WI38 (cell line): ENCODE measurements at regions not wholly inside any gene's neighbourhood (a gene's known extent, or its start where the extent isn't known, plus 50 kb on each side); places are given as distances from the start of the nearest gene placed in this dataset.

ENCODE experiments used
- H3K4me3 ChIP-seq: 2 replicates; pipeline ENCODE4 v1.5.1; 2011; ENCODE audit warnings: low read depth, mild to moderate bottlenecking, control low read depth, low read length
- TF ChIP-seq, protein P1 (sequence below): IDR thresholded peaks from 2 replicates; pipeline ENCODE4 v1.5.1; 2012; ENCODE audit warnings: low read depth, mild to moderate bottlenecking, control low read depth, low read length

DNA sequence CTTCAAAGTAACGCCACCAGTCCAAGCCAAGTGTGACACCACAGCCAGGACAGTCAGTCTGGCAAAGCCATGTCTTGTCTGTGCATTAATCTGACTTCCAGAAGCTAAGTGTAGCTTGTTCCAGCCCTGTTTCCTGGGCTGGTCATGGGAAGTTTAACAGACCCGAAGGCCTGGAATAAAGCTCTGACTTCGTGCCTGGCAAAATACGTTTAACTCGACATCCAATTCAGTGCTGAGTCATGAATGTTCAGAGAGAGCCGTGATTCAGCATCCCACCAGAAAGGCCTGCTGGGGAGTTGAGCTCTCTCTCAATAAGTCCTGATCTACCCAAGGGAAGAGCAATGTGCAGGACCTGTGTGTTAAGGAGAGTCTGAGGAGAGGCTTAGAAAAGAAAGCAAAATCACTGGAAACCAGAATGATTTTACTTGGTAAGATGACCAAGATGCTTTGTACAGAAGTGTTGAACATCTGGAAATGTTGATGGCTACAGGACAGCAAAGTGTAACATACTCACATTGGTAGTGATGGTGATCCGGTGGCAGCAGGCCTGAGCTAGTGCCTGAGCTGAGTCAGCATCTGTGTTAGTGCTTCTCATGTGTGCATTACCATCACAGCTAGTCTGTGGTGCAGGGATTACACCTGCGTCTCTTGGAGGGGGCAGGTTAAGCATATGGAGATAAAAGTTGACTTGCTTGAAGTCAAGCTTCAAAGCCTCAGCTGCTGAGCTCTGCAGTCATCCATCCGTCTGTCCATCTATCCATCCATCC is 743.7 kb upstream of the HS6ST1 start:
- TF ChIP-seq, protein P1, sequence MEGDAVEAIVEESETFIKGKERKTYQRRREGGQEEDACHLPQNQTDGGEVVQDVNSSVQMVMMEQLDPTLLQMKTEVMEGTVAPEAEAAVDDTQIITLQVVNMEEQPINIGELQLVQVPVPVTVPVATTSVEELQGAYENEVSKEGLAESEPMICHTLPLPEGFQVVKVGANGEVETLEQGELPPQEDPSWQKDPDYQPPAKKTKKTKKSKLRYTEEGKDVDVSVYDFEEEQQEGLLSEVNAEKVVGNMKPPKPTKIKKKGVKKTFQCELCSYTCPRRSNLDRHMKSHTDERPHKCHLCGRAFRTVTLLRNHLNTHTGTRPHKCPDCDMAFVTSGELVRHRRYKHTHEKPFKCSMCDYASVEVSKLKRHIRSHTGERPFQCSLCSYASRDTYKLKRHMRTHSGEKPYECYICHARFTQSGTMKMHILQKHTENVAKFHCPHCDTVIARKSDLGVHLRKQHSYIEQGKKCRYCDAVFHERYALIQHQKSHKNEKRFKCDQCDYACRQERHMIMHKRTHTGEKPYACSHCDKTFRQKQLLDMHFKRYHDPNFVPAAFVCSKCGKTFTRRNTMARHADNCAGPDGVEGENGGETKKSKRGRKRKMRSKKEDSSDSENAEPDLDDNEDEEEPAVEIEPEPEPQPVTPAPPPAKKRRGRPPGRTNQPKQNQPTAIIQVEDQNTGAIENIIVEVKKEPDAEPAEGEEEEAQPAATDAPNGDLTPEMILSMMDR = no peak
- no peak overlapping the region for H3K4me3 ChIP-seq

DNA sequence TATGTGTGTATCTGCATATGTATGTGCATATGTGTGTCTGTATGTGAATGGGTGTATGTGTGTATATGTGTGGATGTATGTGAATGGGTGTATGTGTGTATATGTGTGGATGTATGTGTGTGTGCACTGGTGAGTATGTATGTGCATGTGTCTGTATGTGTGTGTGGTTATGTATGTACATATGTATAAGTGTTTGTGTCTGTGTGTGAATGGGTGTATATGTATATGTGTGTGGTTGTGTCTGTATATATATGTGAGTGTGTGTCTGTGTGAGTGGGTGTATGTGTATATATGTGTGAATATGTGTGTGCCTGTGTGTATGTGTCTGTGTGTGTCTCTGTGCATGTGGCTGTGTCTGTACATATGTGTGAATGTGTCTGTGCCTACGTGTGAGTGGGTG is 748.4 kb upstream of the HS6ST1 start:
- no peak overlapping the region for H3K4me3 ChIP-seq
- TF ChIP-seq, protein P1 = no peak

DNA sequence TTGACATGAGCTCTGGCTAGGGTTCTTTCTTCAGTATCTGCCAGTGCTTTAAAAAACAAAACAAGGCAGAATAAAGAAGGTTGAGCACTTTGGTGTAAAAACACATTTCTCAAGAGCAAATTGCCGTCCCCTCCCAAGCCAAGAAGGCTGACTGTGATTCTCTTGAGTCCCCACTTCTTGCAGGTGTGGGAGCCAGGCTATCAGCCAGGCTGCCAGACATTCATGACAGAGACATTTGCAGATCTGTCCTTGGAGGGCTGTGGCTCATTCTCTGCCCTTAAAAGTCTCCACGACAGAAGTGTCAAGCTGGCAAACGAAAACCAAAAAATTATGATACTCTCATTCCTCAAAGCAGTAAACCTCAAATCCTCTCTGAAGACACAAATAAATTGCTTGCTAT is 749.3 kb upstream of the HS6ST1 start:
- H3K4me3 ChIP-seq = no peak overlapping the region
- TF ChIP-seq, protein P1 = no peak

DNA sequence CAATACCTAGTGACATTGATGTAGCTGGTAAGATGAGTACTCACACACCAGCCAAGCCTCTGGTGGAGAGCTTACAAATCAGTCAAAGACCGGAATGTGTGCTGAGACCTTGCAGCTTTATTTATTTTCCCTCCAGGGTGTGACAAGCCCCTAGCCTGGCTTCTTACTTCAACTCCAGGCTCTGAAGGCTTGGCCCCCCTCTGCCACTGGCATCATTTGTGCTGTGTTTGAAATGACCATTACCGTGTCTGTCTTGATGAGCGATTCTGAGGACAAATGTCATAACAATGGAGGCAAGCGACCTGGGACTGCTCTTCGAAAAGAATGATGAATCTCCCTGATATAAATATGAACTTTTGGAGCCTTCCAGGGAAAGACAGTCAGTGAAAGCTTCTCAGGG is 749.9 kb upstream of the HS6ST1 start:
- TF ChIP-seq, protein P1 = no peak
- H3K4me3 ChIP-seq = no peak overlapping the region

DNA sequence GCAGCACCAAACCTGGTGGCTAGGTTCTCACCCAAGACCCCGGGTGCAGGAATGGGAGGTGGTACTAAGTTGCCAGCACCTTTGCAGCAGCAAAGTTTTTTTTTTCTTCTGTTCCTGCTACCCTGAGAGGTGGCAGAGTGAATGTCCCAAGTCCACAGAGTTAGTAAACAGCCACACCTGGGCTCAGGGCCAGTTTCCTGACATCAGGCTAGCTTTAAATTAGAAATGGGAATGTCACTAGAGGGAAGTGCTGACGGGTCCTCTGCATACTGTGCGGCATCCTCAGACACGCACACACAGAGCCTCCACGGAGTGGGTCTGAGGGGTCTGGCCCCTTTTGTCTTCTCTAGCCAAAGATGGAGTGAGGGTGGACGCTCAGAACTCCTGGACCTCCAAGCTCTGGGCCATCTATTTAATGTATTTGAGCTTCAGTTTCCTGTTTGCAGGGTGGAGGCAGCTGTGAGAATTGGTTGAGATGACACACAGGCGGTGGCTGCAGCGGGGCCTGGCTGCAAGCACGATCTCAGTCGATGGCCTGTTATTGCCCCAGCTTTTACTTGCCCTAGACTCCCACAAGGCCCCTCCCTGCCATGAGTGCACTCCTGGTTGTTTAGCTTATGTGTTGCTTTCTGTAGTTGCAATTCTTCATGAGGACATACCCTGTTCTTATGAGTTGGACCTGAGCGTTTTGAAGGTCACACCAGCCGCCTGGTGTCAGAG is 751.4 kb upstream of the HS6ST1 start:
- TF ChIP-seq, protein P1 = no peak

DNA sequence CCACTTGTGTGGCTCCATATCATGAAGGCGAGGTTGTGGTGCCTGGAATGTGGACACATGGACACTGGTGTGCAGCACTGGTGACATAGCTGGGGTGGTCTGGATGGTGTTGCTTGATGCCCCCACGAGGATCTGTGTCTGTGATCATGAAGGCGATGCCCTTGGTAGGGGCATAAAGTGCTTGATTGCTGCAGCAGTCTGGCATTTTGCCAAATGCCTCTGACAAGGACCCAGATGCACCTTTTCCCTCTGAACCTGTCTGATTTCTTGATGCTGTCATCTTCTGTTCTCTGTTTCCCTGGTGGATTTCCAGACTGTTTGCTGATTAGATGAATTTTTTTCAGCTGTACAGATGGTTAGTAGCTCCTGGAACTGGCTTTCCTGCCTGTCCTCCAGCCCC is 752.0 kb upstream of the HS6ST1 start:
- no peak overlapping the region for H3K4me3 ChIP-seq
- TF ChIP-seq, protein P1 = no peak

More for the DNA sequence above, 751.4 kb upstream of the HS6ST1 start:
- no peak overlapping the region for H3K4me3 ChIP-seq

DNA sequence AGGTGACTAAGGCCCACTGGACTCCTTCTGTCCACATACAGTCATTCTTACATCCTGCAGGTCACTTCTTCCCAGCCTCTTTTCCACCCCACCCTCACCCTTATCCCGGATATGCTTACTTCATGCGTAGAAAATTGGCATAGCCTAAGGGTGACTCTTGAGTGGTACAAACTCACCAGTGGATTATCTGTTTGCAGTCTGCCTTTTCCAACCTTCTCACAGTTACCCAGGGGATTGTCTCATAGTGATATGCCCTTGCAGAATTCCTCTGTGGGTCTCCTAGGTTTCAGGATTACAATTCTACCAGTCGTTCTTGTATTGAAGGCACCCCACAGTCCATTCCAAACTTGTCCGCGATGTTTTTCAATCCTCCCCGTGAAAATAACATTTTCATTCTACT is 752.9 kb upstream of the HS6ST1 start:
- TF ChIP-seq, protein P1 = no peak

More for the DNA sequence above, 752.9 kb upstream of the HS6ST1 start:
- H3K4me3 ChIP-seq = no peak overlapping the region
